ENCODE measurements at regions not wholly inside any gene's neighbourhood (a gene's known extent, or its start where the extent isn't known, plus 50 kb on each side); places are given as distances from the start of the nearest gene placed in this dataset.

- RAD21 ChIA-PET (ENCODE audit: unreplicated experiment): interaction anchor here (0.8 to 3.4 kb wide), 11 partner anchors 10 to 339 kb away, joined by 3 to 12 read pairs (median 5); no protein-coding TSS in a partner anchor
Observed at GRCh38 chr13:58619396-58620113, 988.0 kb downstream of the PCDH17 start.

More at GRCh38 chr13:58619396-58620113, 988.0 kb downstream of the PCDH17 start:
- ATAC-seq (peak; percentile 96), FAIRE-seq (no peak), DNase-seq (ENCODE audit: low read depth, low spot score) (no peak)
- intact Hi-C loops (cut with micrococcal nuclease; ENCODE audit: unreplicated experiment) (loop anchor here (10.0 kb wide), 1 partner anchor 1115 kb away; no protein-coding TSS in a partner anchor), in situ Hi-C loops (cut with MboI) (no loop called here)
- Histone ChIP-seq H3K4me2 (ENCODE audit: control insufficient read depth, insufficient read depth) (no peak overlapping the region), H4K20me1 (ENCODE audit: control insufficient read depth, insufficient read depth) (no peaks in the 10 kb centered on the region), H3K4me1 (ENCODE audit: control insufficient read depth, insufficient read depth, low read length) (no peaks in the 10 kb centered on the region), H3K27ac (ENCODE audit: control insufficient read depth, insufficient read depth) (no peak overlapping the region), H3K36me3 (ENCODE audit: control insufficient read depth in 2 of 2, insufficient read depth in 2 of 2, low read length in 1 of 2) (no peaks in the 10 kb centered on the region), H3K27me3 (replicated peaks in 1 of 2; ENCODE audit: control insufficient read depth in 2 of 2, insufficient read depth in 2 of 2, low read length in 1 of 2) (no peaks in the 10 kb centered on the region), H3K9me3 (replicated peaks; ENCODE audit: control insufficient read depth, insufficient read depth, low read length) (no peaks in the 10 kb centered on the region), H3K79me2 (ENCODE audit: control insufficient read depth, insufficient read depth, low read length) (no peaks in the 10 kb centered on the region), H3K9ac (ENCODE audit: control insufficient read depth, insufficient read depth, low read length) (no peak overlapping the region), H2AFZ (ENCODE audit: control insufficient read depth, low read depth, low read length) (no peak overlapping the region), H3K4me3 (no peak overlapping the region)
- TF ChIP-seq MYB (IDR thresholded peaks at IDR 0.05; ENCODE audit: borderline replicate concordance, low read depth, low read length) (no peak), E4F1 (IDR thresholded peaks at IDR 0.05; ENCODE audit: borderline replicate concordance, partially characterized antibody) (no peak), EP300 (IDR thresholded peaks at IDR 0.05; ENCODE audit: borderline replicate concordance in 1 of 2, control insufficient read depth in 1 of 2, low read depth in 2 of 2, low read length in 2 of 2) (no peak), MTA2 (IDR thresholded peaks at IDR 0.05; ENCODE audit: low read depth) (peak; percentile 67; the same call in 1 of the 2 replicates), PAX5 (IDR thresholded peaks at IDR 0.05; ENCODE audit: borderline replicate concordance, low read depth, low read length) (no peak), IKZF1 (conservative IDR thresholded peaks at IDR 0.05) (0 out of 2 replicates have a peak, but pooled peaks have one; percentile 9), PKNOX1 (IDR thresholded peaks at IDR 0.05) (peak; percentile 17; the same call in 1 of the 2 replicates), BMI1 (IDR thresholded peaks at IDR 0.05; ENCODE audit: borderline replicate concordance) (no peak), ZNF274 (IDR thresholded peaks at IDR 0.05; ENCODE audit: insufficient read depth, insufficient read length) (no peak), USF2 (IDR thresholded peaks at IDR 0.05; ENCODE audit: borderline replicate concordance, low read depth, low read length) (no peak), SREBF2 (IDR thresholded peaks at IDR 0.05; ENCODE audit: low read length) (no peak), JUNB (IDR thresholded peaks at IDR 0.05) (no peak), SREBF1 (IDR thresholded peaks at IDR 0.05; ENCODE audit: low read length) (no peak)
- BruUV-seq (replicated peaks): no TSS peak
- 22% methylated on average over 5 of the region's 5 CpGs for WGBS (ENCODE audit: insufficient coverage, insufficient replicate concordance, low lambda C conversion rate, missing lambda C conversion rate)
- POLR2A ChIA-PET: interaction anchor here (1.6 kb wide), 1 partner anchor 34 kb away, joined by 5 read pairs; no protein-coding TSS in a partner anchor
- CTCF ChIA-PET: interaction anchor here (1.6 kb wide), 1 partner anchor 13 kb away, joined by 8 read pairs; no protein-coding TSS in a partner anchor
- SMC1A ChIA-PET (ENCODE audit: uncharacterized antibody, unreplicated experiment): interaction anchor here (0.7 to 3.4 kb wide), 11 partner anchors 11 to 336 kb away, joined by 3 to 25 read pairs (median 4); no protein-coding TSS in a partner anchor
